Activated B cell treated with CpG ODN at 0.5 μM for 24 hours (primary cell): ENCODE measurements at regions not wholly inside any gene's neighbourhood (a gene's known extent, or its start where the extent isn't known, plus 50 kb on each side); places are given as distances from the start of the nearest gene placed in this dataset.
"Not testable (repeated sequence)": the region's sequence is repeated elsewhere in the genome, so short reads cannot be mapped to it uniquely, and the experiment has no call there.

Experiments used
- ATAC-seq: fragments of 200-7000 bp; cut with Tn5 transposase; one replicate; pipeline ENCODE4 v1.10.0; 2021; ENCODE audit warnings: low read depth, mild to moderate bottlenecking, moderate library complexity
- CTCF ChIA-PET: fragments of 350-600 bp; sonication (Branson Sonifier 250); formaldehyde crosslinking; loops from one replicate; lab custom pipeline; 2021; ENCODE audit warnings: antibody characterized with exemption; lab: Charles Lee
- POLR2A ChIA-PET: fragments of 350-600 bp; sonication (Branson Sonifier 250); formaldehyde crosslinking; loops from one replicate; lab custom pipeline; 2021; ENCODE audit warnings: antibody characterized with exemption; lab: Charles Lee
- DNase-seq: peaks from one replicate; pipeline ENCODE4 v3.0.0; 2022
- H3K27ac Mint-ChIP-seq: one replicate; pipeline ENCODE4 v1.8.0; 2020; ENCODE audit warnings: mixed read lengths
- H3K27me3 Mint-ChIP-seq: one replicate; pipeline ENCODE4 v1.8.0; 2021; ENCODE audit warnings: mixed read lengths
- H3K36me3 Mint-ChIP-seq: one replicate; pipeline ENCODE4 v1.8.0; 2021; ENCODE audit warnings: low read depth, mixed read lengths
- H3K4me1 Mint-ChIP-seq: one replicate; pipeline ENCODE4 v1.8.0; 2021; ENCODE audit warnings: mixed read lengths
- H3K4me3 Mint-ChIP-seq: one replicate; pipeline ENCODE4 v1.8.0; 2020; ENCODE audit warnings: mild to moderate bottlenecking, mixed read lengths
- H3K9me3 Mint-ChIP-seq: one replicate; pipeline ENCODE4 v1.8.0; 2020; ENCODE audit warnings: mixed read lengths
- intact Hi-C: fragments of 100-400 bp; cut with micrococcal nuclease; formaldehyde crosslinking; loops from one replicate; pipeline ENCODE4 v1.15.1; 2024
- TF ChIP-seq, protein P1 (sequence below): fragments of 200-600 bp; IDR thresholded peaks from one replicate; pipeline ENCODE4 v1.8.0; 2022; ENCODE audit warnings: antibody characterized with exemption, mild to moderate bottlenecking

GRCh38 chr3:162390891-162391290 lies 894.3 kb downstream of the OTOL1 start:
- Mint-ChIP-seq H3K27me3 (no peaks in the 10 kb centered on the region), H3K4me1 (no peaks in the 10 kb centered on the region), H3K9me3 (no peaks in the 10 kb centered on the region), H3K27ac (no peak overlapping the region), H3K36me3 (no peaks in the 10 kb centered on the region), H3K4me3 (no peak overlapping the region)
- ATAC-seq (no peak), DNase-seq (no peak)
- ChIA-PET CTCF (no interaction called here), POLR2A (no interaction called here)
- intact Hi-C loops: no loop called here
- TF ChIP-seq, protein P1, sequence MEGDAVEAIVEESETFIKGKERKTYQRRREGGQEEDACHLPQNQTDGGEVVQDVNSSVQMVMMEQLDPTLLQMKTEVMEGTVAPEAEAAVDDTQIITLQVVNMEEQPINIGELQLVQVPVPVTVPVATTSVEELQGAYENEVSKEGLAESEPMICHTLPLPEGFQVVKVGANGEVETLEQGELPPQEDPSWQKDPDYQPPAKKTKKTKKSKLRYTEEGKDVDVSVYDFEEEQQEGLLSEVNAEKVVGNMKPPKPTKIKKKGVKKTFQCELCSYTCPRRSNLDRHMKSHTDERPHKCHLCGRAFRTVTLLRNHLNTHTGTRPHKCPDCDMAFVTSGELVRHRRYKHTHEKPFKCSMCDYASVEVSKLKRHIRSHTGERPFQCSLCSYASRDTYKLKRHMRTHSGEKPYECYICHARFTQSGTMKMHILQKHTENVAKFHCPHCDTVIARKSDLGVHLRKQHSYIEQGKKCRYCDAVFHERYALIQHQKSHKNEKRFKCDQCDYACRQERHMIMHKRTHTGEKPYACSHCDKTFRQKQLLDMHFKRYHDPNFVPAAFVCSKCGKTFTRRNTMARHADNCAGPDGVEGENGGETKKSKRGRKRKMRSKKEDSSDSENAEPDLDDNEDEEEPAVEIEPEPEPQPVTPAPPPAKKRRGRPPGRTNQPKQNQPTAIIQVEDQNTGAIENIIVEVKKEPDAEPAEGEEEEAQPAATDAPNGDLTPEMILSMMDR: no peak

GRCh38 chr3:162391301-162391700 lies 894.7 kb downstream of the OTOL1 start:
- ChIA-PET POLR2A (no interaction called here), CTCF (no interaction called here)
- Mint-ChIP-seq H3K4me1 (no peaks in the 10 kb centered on the region), H3K36me3 (no peaks in the 10 kb centered on the region), H3K27ac (no peak overlapping the region), H3K9me3 (no peaks in the 10 kb centered on the region), H3K27me3 (no peaks in the 10 kb centered on the region), H3K4me3 (no peak overlapping the region)
- TF ChIP-seq, protein P1: no peak
- DNase-seq (no peak), ATAC-seq (no peak)
- intact Hi-C loops: no loop called here

- Mint-ChIP-seq H3K36me3 (no peaks in the 10 kb centered on the region), H3K9me3 (no peaks in the 10 kb centered on the region), H3K27ac (no peak overlapping the region), H3K4me1 (no peaks in the 10 kb centered on the region), H3K27me3 (no peaks in the 10 kb centered on the region), H3K4me3 (no peak overlapping the region)
- intact Hi-C loops: no loop called here
- ChIA-PET POLR2A (no interaction called here), CTCF (no interaction called here)
- no peak for DNase-seq
- no peak for ATAC-seq
- TF ChIP-seq, protein P1: no peak
These were observed 898.9 kb downstream of the OTOL1 start for GRCh38 chr3:162395496-162395895.

- ChIA-PET CTCF (no interaction called here), POLR2A (no interaction called here)
- Mint-ChIP-seq H3K4me3 (no peak overlapping the region), H3K36me3 (no peaks in the 10 kb centered on the region), H3K27me3 (no peaks in the 10 kb centered on the region), H3K27ac (no peak overlapping the region), H3K4me1 (no peaks in the 10 kb centered on the region), H3K9me3 (no peaks in the 10 kb centered on the region)
- no peak for DNase-seq
- ATAC-seq: no peak
- intact Hi-C loops: no loop called here
- TF ChIP-seq, protein P1: no peak
These were observed 901.9 kb downstream of the OTOL1 start for GRCh38 chr3:162398554-162398953.

DNA sequence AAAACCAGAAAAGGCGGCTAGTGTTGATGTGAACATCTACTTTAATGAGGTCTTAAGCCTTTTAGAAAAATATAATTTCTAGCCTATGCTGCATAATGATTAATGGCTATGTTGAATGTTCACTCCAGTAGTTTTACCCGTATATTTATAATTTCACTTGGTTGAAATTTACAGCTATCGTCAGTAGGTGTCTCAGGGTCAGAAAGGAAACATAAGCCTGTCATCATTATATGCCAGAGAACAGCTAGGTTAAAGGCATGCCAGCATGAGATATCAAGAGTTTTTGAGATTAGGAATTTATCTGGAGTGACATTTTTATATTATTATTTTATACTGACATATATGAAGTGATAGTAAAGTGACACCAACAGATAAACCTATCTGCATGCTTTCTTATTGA lies 904.1 kb downstream of the OTOL1 start:
- no peak overlapping the region for H3K27ac Mint-ChIP-seq

GRCh38 chr3:162411556-162411955 lies 914.9 kb downstream of the OTOL1 start:
- intact Hi-C loops, CTCF ChIA-PET, H3K27ac Mint-ChIP-seq, H3K27me3 Mint-ChIP-seq, H3K4me3 Mint-ChIP-seq, H3K9me3 Mint-ChIP-seq, ATAC-seq, POLR2A ChIA-PET, DNase-seq, H3K4me1 Mint-ChIP-seq, H3K36me3 Mint-ChIP-seq: not testable (repeated sequence)

More for the DNA sequence above, 904.1 kb downstream of the OTOL1 start:
- no peaks in the 10 kb centered on the region for H3K4me1 Mint-ChIP-seq
- TF ChIP-seq, protein P1: no peak
- intact Hi-C loops: no loop called here
- no peak for ATAC-seq
- H3K4me3 Mint-ChIP-seq: no peak overlapping the region
- peaks cover 4% of the 10 kb centered on the region for H3K9me3 Mint-ChIP-seq
- CTCF ChIA-PET: no interaction called here
- H3K36me3 Mint-ChIP-seq: no peaks in the 10 kb centered on the region
- no peaks in the 10 kb centered on the region for H3K27me3 Mint-ChIP-seq
- no peak for DNase-seq
- POLR2A ChIA-PET: no interaction called here
